ENCODE measurements at regions not wholly inside any gene's neighbourhood (a gene's known extent, or its start where the extent isn't known, plus 50 kb on each side); places are given as distances from the start of the nearest gene placed in this dataset.

DNA sequence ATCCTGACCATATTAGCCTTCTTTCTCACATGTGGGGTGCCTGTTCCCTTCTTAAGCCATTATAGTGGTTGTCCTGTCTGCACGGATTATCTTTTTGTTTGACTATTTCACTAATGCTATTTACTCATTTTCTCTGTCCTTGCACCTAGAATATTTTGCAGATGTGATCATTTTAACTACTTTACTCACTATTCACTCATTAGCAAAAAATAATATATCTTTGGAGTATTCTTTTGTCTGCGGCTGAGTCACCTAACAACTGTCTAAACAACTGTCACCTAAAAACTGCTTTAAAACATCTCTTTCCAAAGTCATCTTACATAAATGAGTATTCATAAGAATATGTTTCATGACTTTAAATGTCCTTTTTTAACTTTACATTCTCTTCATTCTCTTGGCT is 87.4 kb downstream of the KCNJ2 start:
- H3K36me3 ChIP-seq = no peaks in the 10 kb centered on the region
- no peak overlapping the region for H3K27ac ChIP-seq
- no peaks in the 10 kb centered on the region for H3K4me1 ChIP-seq (ENCODE audit: control insufficient read depth in 1 of 2, insufficient read depth in 1 of 2, low read depth in 1 of 2, low read length in 1 of 2)
- H3K4me3 ChIP-seq (ENCODE audit: low read depth in 1 of 2, low read length in 1 of 2) = no peak overlapping the region
- no peaks in the 10 kb centered on the region for H3K9me3 ChIP-seq
- TF ChIP-seq, protein P1, sequence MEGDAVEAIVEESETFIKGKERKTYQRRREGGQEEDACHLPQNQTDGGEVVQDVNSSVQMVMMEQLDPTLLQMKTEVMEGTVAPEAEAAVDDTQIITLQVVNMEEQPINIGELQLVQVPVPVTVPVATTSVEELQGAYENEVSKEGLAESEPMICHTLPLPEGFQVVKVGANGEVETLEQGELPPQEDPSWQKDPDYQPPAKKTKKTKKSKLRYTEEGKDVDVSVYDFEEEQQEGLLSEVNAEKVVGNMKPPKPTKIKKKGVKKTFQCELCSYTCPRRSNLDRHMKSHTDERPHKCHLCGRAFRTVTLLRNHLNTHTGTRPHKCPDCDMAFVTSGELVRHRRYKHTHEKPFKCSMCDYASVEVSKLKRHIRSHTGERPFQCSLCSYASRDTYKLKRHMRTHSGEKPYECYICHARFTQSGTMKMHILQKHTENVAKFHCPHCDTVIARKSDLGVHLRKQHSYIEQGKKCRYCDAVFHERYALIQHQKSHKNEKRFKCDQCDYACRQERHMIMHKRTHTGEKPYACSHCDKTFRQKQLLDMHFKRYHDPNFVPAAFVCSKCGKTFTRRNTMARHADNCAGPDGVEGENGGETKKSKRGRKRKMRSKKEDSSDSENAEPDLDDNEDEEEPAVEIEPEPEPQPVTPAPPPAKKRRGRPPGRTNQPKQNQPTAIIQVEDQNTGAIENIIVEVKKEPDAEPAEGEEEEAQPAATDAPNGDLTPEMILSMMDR (IDR thresholded peaks at IDR 0.05) = no peak
- no peaks in the 10 kb centered on the region for H3K27me3 ChIP-seq

DNA sequence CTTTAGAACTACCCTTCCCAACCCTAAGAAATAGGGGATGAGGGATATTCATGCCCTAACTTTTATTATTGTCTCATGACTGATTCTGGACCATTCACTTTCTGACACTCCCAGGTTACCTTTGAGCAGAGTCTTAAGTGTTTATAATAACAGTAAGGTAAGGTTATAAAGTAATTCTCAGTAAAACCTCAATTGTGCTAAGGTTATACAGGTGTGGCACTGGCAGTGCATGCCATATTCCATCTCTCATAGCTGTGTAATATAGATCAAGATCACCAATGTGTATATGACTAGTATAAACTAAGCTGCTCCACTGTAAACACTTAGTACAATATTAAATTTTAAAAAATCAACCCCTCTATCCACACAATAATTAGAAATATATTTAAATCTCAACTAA is 89.1 kb downstream of the KCNJ2 start:
- no peak overlapping the region for H3K4me3 ChIP-seq (ENCODE audit: low read depth in 1 of 2, low read length in 1 of 2)
- TF ChIP-seq, protein P1 (IDR thresholded peaks at IDR 0.05) = no peak

DNA sequence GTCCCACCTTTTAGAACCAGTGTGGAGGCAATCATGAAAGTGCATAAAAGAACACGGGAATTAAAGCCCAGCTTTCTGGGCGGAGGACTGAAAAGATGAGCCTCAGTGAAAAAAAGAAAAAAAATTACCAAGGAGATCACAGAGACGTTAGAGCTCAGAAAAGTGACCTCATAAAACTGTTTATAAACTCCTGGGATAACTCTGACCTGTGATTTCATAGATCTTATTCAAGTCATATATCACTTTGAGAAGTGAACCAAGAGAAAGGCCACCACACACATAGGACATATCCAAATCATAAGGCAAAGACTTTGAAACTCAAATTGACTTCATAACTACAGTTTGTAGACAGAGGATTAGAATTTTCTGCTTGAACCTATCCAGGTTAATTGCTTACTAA is 90.1 kb downstream of the KCNJ2 start:
- H3K27me3 ChIP-seq = no peaks in the 10 kb centered on the region
- H3K4me1 ChIP-seq (ENCODE audit: control insufficient read depth in 1 of 2, insufficient read depth in 1 of 2, low read depth in 1 of 2, low read length in 1 of 2) = no peaks in the 10 kb centered on the region
- no peaks in the 10 kb centered on the region for H3K36me3 ChIP-seq
- H3K27ac ChIP-seq = no peak overlapping the region
- H3K9me3 ChIP-seq = no peaks in the 10 kb centered on the region
- H3K4me3 ChIP-seq (ENCODE audit: low read depth in 1 of 2, low read length in 1 of 2) = no peak overlapping the region
- TF ChIP-seq, protein P1 (IDR thresholded peaks at IDR 0.05) = no peak

More for the DNA sequence above, 89.1 kb downstream of the KCNJ2 start:
- H3K9me3 ChIP-seq = no peaks in the 10 kb centered on the region
- H3K27ac ChIP-seq = no peak overlapping the region
- H3K36me3 ChIP-seq = no peaks in the 10 kb centered on the region
- no peaks in the 10 kb centered on the region for H3K4me1 ChIP-seq (ENCODE audit: control insufficient read depth in 1 of 2, insufficient read depth in 1 of 2, low read depth in 1 of 2, low read length in 1 of 2)
- H3K27me3 ChIP-seq = no peaks in the 10 kb centered on the region

DNA sequence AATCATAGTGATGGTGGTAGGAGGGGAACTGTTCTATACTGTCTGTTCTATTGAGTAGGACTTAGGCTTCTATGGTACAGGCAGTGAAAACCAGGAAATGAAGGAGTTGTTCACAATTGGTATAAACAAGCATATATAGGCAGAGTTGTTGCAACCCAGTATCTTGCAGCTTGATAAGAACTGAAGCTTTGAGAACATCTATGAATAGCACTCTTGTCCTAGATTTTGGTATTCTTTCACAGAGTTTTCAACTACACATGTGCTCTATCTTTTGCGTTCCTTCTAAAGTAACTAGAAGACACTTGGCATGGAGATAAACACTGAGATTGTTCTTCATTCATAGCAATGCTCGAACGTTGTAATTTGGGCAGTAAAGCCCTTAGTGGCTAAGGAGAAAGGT is 91.8 kb downstream of the KCNJ2 start:
- Histone ChIP-seq H3K9me3 (no peaks in the 10 kb centered on the region), H3K36me3 (no peaks in the 10 kb centered on the region), H3K4me1 (ENCODE audit: control insufficient read depth in 1 of 2, insufficient read depth in 1 of 2, low read depth in 1 of 2, low read length in 1 of 2) (peaks cover 2 to 4% of the 10 kb centered on the region in 2 experiments), H3K4me3 (ENCODE audit: low read depth in 1 of 2, low read length in 1 of 2) (no peak overlapping the region), H3K27me3 (no peaks in the 10 kb centered on the region), H3K27ac (no peak overlapping the region)
- TF ChIP-seq, protein P1 (IDR thresholded peaks at IDR 0.05) = no peak

DNA sequence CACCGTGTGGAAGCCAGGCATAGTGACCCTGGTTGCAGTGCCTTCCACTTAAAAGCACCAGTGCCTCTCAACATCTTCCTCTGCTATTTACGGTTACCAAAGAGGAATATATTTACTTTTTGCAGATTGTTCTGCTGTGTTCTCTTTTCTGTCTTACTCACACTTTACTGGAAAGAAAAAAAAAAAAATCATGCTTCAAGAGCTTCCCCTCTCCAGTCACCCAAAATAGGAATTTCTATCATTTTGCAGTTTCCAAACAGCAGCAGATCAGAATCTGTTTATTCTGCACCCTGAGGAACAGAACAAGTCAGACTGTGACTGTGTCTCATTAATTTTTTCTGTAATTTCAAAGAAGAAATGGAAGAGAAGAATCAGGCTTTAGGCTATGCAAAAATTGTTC is 96.1 kb downstream of the KCNJ2 start:
- H3K9me3 ChIP-seq = no peaks in the 10 kb centered on the region
- H3K27me3 ChIP-seq = no peaks in the 10 kb centered on the region
- H3K36me3 ChIP-seq = no peaks in the 10 kb centered on the region
- H3K27ac ChIP-seq = no peak overlapping the region
- H3K4me1 ChIP-seq (ENCODE audit: control insufficient read depth in 1 of 2, insufficient read depth in 1 of 2, low read depth in 1 of 2, low read length in 1 of 2) = peaks cover 7 to 8% of the 10 kb centered on the region in 2 experiments
- no peak overlapping the region for H3K4me3 ChIP-seq (ENCODE audit: low read depth in 1 of 2, low read length in 1 of 2)
- TF ChIP-seq, protein P1 (IDR thresholded peaks at IDR 0.05) = no peak

DNA sequence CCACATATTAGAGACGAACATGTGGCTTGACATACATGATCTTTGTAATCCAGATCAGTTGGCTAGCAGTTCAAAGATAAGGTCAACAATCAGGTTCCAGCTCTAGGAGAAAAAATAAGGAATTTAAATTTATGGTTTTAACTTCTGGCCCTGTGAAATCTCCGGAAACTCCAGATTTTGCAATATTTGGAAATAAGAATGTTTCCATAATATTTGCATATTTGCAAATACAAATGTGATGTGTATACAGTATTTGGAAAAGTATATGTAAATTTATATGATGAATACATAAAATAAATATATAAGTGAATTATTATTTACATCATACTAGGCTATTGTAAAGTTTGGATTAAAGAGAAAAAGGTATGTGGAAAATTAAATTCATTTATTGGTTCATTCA is 97.1 kb downstream of the KCNJ2 start:
- Histone ChIP-seq H3K27ac (no peak overlapping the region), H3K9me3 (no peaks in the 10 kb centered on the region), H3K27me3 (no peaks in the 10 kb centered on the region), H3K4me1 (ENCODE audit: control insufficient read depth in 1 of 2, insufficient read depth in 1 of 2, low read depth in 1 of 2, low read length in 1 of 2) (peaks cover 7 to 8% of the 10 kb centered on the region in 2 experiments), H3K4me3 (ENCODE audit: low read depth in 1 of 2, low read length in 1 of 2) (no peak overlapping the region), H3K36me3 (no peaks in the 10 kb centered on the region)
- TF ChIP-seq, protein P1 (IDR thresholded peaks at IDR 0.05) = no peak
